ENCODE measurements at regions not wholly inside any gene's neighbourhood (a gene's known extent, or its start where the extent isn't known, plus 50 kb on each side); places are given as distances from the start of the nearest gene placed in this dataset.

- TF ChIP-seq ZBTB7A (IDR thresholded peaks at IDR 0.05; ENCODE audit: low read depth) = no peak
Observed at GRCh38 chr6:144657691-144658090, 372.6 kb downstream of the UTRN start.

DNA sequence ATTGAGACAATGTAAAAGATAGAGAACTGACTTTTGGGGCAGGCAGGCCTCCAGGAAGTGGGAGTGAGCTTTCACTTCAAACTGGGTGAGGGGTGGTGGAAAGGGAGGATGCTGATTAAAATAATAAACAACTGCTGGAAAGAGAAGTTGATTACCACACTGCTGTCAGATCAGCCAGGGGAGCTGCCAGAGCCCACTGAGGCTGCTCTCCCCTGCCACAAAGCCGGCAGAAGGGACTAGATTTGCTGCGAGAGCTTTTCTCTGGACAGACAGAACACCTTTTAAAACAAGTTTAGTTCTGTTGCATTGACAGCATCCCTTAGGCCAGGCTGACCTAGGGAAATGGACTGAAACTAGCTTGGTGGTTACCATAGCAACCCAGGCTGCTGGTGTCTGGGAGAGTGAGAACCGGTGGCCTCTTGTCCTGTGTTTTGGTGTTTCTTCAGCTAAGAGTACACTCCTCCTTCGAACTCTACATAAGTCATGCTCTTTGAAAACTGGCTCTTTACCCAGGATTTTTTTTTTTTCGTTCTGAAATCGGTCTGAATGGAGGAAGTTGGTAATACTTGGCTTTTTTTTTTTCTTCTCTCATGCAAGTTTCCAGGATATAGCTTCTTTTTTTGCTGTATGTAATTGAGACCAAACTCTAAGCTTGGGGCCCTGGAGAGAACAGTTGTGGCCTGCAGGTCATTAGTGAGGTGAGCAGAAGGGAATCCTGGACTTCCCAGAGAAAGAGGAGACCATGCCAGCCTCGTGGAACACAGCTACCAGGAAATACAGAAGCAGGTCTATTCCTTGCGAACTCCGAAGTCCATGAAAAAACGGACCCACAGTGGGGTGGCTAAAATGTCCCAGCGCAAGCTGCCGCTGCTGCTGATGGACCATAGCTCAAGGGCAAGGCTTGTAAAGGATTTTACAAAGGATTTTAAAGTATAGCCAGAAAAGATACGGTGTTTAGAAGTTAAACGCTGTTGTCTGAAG is 374.4 kb downstream of the UTRN start:
- no peak for TF ChIP-seq CEBPB (IDR thresholded peaks at IDR 0.05)
- TF ChIP-seq EGR1 (IDR thresholded peaks at IDR 0.05) = no peak
- no peak for TF ChIP-seq TCF12 (IDR thresholded peaks at IDR 0.05; ENCODE audit: low read depth)
- TF ChIP-seq TAF1 (IDR thresholded peaks at IDR 0.05; ENCODE audit: low read depth) = no peak
- TF ChIP-seq, protein P1, sequence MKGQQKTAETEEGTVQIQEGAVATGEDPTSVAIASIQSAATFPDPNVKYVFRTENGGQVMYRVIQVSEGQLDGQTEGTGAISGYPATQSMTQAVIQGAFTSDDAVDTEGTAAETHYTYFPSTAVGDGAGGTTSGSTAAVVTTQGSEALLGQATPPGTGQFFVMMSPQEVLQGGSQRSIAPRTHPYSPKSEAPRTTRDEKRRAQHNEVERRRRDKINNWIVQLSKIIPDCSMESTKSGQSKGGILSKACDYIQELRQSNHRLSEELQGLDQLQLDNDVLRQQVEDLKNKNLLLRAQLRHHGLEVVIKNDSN (IDR thresholded peaks at IDR 0.05) = no peak
- no peak for TF ChIP-seq EP300 (IDR thresholded peaks at IDR 0.05; ENCODE audit: borderline replicate concordance)
- TF ChIP-seq NFIC (IDR thresholded peaks at IDR 0.05) = no peak
- TF ChIP-seq, protein P2, sequence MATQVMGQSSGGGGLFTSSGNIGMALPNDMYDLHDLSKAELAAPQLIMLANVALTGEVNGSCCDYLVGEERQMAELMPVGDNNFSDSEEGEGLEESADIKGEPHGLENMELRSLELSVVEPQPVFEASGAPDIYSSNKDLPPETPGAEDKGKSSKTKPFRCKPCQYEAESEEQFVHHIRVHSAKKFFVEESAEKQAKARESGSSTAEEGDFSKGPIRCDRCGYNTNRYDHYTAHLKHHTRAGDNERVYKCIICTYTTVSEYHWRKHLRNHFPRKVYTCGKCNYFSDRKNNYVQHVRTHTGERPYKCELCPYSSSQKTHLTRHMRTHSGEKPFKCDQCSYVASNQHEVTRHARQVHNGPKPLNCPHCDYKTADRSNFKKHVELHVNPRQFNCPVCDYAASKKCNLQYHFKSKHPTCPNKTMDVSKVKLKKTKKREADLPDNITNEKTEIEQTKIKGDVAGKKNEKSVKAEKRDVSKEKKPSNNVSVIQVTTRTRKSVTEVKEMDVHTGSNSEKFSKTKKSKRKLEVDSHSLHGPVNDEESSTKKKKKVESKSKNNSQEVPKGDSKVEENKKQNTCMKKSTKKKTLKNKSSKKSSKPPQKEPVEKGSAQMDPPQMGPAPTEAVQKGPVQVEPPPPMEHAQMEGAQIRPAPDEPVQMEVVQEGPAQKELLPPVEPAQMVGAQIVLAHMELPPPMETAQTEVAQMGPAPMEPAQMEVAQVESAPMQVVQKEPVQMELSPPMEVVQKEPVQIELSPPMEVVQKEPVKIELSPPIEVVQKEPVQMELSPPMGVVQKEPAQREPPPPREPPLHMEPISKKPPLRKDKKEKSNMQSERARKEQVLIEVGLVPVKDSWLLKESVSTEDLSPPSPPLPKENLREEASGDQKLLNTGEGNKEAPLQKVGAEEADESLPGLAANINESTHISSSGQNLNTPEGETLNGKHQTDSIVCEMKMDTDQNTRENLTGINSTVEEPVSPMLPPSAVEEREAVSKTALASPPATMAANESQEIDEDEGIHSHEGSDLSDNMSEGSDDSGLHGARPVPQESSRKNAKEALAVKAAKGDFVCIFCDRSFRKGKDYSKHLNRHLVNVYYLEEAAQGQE (IDR thresholded peaks at IDR 0.05; ENCODE audit: low read depth) = no peak
- TF ChIP-seq ZBTB7A (IDR thresholded peaks at IDR 0.05; ENCODE audit: low read depth) = no peak
- TF ChIP-seq TEAD4 (IDR thresholded peaks at IDR 0.05) = no peak
- TF ChIP-seq, protein P3, sequence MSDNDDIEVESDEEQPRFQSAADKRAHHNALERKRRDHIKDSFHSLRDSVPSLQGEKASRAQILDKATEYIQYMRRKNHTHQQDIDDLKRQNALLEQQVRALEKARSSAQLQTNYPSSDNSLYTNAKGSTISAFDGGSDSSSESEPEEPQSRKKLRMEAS (IDR thresholded peaks at IDR 0.05) = no peak
- TF ChIP-seq YY1 (IDR thresholded peaks at IDR 0.05; ENCODE audit: low read depth) = no peak

- TF ChIP-seq, protein P3 (IDR thresholded peaks at IDR 0.05) = no peak
- TF ChIP-seq TEAD4 (IDR thresholded peaks at IDR 0.05) (no peak), EGR1 (IDR thresholded peaks at IDR 0.05) (no peak), RAD21 (IDR thresholded peaks at IDR 0.05; ENCODE audit: low read depth) (no peak), EP300 (IDR thresholded peaks at IDR 0.05; ENCODE audit: borderline replicate concordance) (no peak), NFIC (IDR thresholded peaks at IDR 0.05) (no peak), TCF12 (IDR thresholded peaks at IDR 0.05; ENCODE audit: low read depth) (no peak), YY1 (IDR thresholded peaks at IDR 0.05; ENCODE audit: low read depth) (no peak), CREB1 (IDR thresholded peaks at IDR 0.05; ENCODE audit: low read depth) (no peak), TAF1 (IDR thresholded peaks at IDR 0.05; ENCODE audit: low read depth) (no peak), CEBPB (IDR thresholded peaks at IDR 0.05) (no peak), ZBTB7A (IDR thresholded peaks at IDR 0.05; ENCODE audit: low read depth) (no peak), FOXM1 (IDR thresholded peaks at IDR 0.05; ENCODE audit: borderline replicate concordance, low read depth) (no peak)
- TF ChIP-seq, protein P1 (IDR thresholded peaks at IDR 0.05) = no peak
- TF ChIP-seq, protein P2 (IDR thresholded peaks at IDR 0.05; ENCODE audit: low read depth) = no peak
Observed at GRCh38 chr6:144660561-144661115, 375.5 kb downstream of the UTRN start.

- TF ChIP-seq, protein P2 (IDR thresholded peaks at IDR 0.05; ENCODE audit: low read depth) = no peak
- TF ChIP-seq TCF12 (IDR thresholded peaks at IDR 0.05; ENCODE audit: low read depth) = no peak
- TF ChIP-seq FOXM1 (IDR thresholded peaks at IDR 0.05; ENCODE audit: borderline replicate concordance, low read depth) = no peak
- TF ChIP-seq, protein P1 (IDR thresholded peaks at IDR 0.05) = no peak
- TF ChIP-seq EGR1 (IDR thresholded peaks at IDR 0.05) = no peak
- no peak for TF ChIP-seq EP300 (IDR thresholded peaks at IDR 0.05; ENCODE audit: borderline replicate concordance)
- no peak for TF ChIP-seq TAF1 (IDR thresholded peaks at IDR 0.05; ENCODE audit: low read depth)
- TF ChIP-seq TEAD4 (IDR thresholded peaks at IDR 0.05) = no peak
- TF ChIP-seq ZBTB7A (IDR thresholded peaks at IDR 0.05; ENCODE audit: low read depth) = no peak
- TF ChIP-seq NFIC (IDR thresholded peaks at IDR 0.05) = no peak
Observed at GRCh38 chr6:144661116-144661806, 376.1 kb downstream of the UTRN start.
